OCI-M2 (cell line): ENCODE measurements at regions not wholly inside any gene's neighbourhood (a gene's known extent, or its start where the extent isn't known, plus 50 kb on each side); places are given as distances from the start of the nearest gene placed in this dataset.
"Not testable (repeated sequence)": the region's sequence is repeated elsewhere in the genome, so short reads cannot be mapped to it uniquely, and the experiment has no call there.

Experiments
- DNase-seq: peaks from one replicate; lab custom pipeline; 2025; ENCODE audit not compliant: unreplicated experiment; lab: John Stamatoyannopoulos, UW

- no peak for DNase-seq
These were observed 1314.6 kb upstream of the GYPC start for GRCh38 chr2:125341353-125341752.

- DNase-seq, result not testable (repeated sequence)
These were observed 1302.4 kb upstream of the GYPC start for GRCh38 chr2:125353542-125353941.

- DNase-seq, result no peak
These were observed 1291.6 kb upstream of the GYPC start for GRCh38 chr2:125364192-125364983.

GRCh38 chr2:125364984-125365265, 1291.0 kb upstream of the GYPC start:
- no peak for DNase-seq

- DNase-seq, result no peak
These were observed 1284.1 kb upstream of the GYPC start for GRCh38 chr2:125371867-125372266.

GRCh38 chr2:125373293-125373692, 1282.7 kb upstream of the GYPC start:
- DNase-seq, result no peak

- DNase-seq, result no peak
These were observed 1269.9 kb upstream of the GYPC start for GRCh38 chr2:125386074-125386473.

GRCh38 chr2:125397535-125398251, 1258.3 kb upstream of the GYPC start:
- no peak for DNase-seq

- DNase-seq, result no peak
These were observed 1257.0 kb upstream of the GYPC start for GRCh38 chr2:125398738-125399524.

- DNase-seq, result no peak
These were observed 1250.1 kb upstream of the GYPC start for GRCh38 chr2:125405816-125406215.

- no peak for DNase-seq
These were observed 1247.0 kb upstream of the GYPC start for GRCh38 chr2:125408874-125409538.

- DNase-seq, result no peak
These were observed 1237.5 kb upstream of the GYPC start for GRCh38 chr2:125418483-125418882.

- not testable (repeated sequence) for DNase-seq
These were observed 1233.7 kb upstream of the GYPC start for GRCh38 chr2:125422198-125422770.

- no peak for DNase-seq
These were observed 1231.6 kb upstream of the GYPC start for GRCh38 chr2:125424266-125424785.

- no peak for DNase-seq
These were observed 1228.1 kb upstream of the GYPC start for GRCh38 chr2:125427721-125428315.

- DNase-seq, result no peak
These were observed 1211.9 kb upstream of the GYPC start for GRCh38 chr2:125444106-125444505.

GRCh38 chr2:125445495-125445894, 1210.5 kb upstream of the GYPC start:
- DNase-seq, result no peak

- no peak for DNase-seq
These were observed 1205.9 kb upstream of the GYPC start for GRCh38 chr2:125450092-125450491.

GRCh38 chr2:125455110-125455509, 1200.8 kb upstream of the GYPC start:
- DNase-seq, result no peak

GRCh38 chr2:125456693-125457363, 1199.1 kb upstream of the GYPC start:
- no peak for DNase-seq
